SK-N-SH (cell line): ENCODE measurements at regions not wholly inside any gene's neighbourhood (a gene's known extent, or its start where the extent isn't known, plus 50 kb on each side); places are given as distances from the start of the nearest gene placed in this dataset.

ENCODE experiments used
- EP300 ChIP-seq, 2 experiments: IDR thresholded peaks; 2 replicates each; pipeline versions ENCODE4 v1.4.0 to v1.6.1; 2012; ENCODE audit warnings: borderline replicate concordance in 1 of 2, low read depth in 1 of 2, low read length in 1 of 2
- JUND ChIP-seq: IDR thresholded peaks from 2 replicates; pipeline ENCODE4 v1.4.0; 2012
- POLR2AphosphoS5 ChIP-seq: IDR thresholded peaks from 2 replicates; pipeline ENCODE4 v1.6.1; 2012; ENCODE audit warnings: low read depth, low read length
- RAD21 ChIP-seq: IDR thresholded peaks from 2 replicates; pipeline ENCODE4 v1.6.1; 2012; ENCODE audit warnings: mild to moderate bottlenecking, low read length
- RCOR1 ChIP-seq: fragments of 150-350 bp; IDR thresholded peaks from 2 replicates; pipeline ENCODE4 v1.6.1; 2017; ENCODE audit warnings: antibody characterized with exemption, low read length
- RFX5 ChIP-seq: IDR thresholded peaks from 2 replicates; pipeline ENCODE4 v1.6.1; 2012; ENCODE audit warnings: mild to moderate bottlenecking, improper control_type of control experiment, low read length
- TAF1 ChIP-seq: IDR thresholded peaks from 2 replicates; pipeline ENCODE4 v1.6.1; 2012; ENCODE audit warnings: low read depth, mild to moderate bottlenecking, low read length, moderate library complexity, borderline replicate concordance
- TF ChIP-seq, protein P1 (sequence below): fragments of 200-600 bp; sonication (generic); IDR thresholded peaks from 2 replicates; pipeline ENCODE4 v1.6.1; 2017; ENCODE audit warnings: antibody characterized with exemption, mild to moderate bottlenecking, moderate library complexity
- TF ChIP-seq, protein P2 (sequence below): IDR thresholded peaks from 2 replicates; pipeline ENCODE4; 2012
- TF ChIP-seq, protein P3 (sequence below): IDR thresholded peaks from 2 replicates; pipeline ENCODE4 v1.4.0; 2012; ENCODE audit warnings: low read depth

DNA sequence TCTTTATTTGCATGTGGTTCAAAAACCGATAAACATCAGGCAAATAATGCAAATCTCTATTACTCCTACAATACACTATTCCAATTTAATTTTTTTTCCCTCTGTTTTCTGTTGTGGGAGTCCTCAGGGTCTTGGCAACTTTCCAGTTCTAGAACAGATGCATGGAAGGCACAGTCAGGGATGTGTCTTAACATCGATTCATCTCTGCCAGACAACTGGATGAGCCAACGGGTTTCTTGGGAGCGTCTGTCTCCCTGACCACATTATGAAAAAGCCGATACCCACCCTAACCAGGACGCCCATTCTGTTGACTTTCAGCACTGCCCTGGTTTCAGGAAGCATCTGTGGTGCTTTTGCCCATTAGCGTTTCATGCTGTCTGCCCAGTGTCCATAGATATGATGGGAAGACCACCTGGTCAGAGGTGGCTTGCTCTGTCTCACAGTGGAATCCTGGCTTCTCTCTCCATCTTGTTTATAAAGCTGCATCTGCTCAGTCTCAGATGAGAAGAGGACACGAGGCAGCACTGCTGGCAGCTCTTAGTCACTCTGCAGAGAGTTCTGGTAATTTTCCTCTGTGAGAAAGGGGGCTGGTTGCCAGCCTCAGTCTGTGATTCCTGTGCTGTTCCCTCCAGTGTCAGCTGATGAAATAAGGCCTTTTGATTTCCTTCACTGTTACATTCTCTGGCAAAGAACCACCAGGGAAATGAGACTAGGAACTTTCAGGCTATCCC lies 57.9 kb upstream of the KCNE4 start:
- TF ChIP-seq, protein P1, sequence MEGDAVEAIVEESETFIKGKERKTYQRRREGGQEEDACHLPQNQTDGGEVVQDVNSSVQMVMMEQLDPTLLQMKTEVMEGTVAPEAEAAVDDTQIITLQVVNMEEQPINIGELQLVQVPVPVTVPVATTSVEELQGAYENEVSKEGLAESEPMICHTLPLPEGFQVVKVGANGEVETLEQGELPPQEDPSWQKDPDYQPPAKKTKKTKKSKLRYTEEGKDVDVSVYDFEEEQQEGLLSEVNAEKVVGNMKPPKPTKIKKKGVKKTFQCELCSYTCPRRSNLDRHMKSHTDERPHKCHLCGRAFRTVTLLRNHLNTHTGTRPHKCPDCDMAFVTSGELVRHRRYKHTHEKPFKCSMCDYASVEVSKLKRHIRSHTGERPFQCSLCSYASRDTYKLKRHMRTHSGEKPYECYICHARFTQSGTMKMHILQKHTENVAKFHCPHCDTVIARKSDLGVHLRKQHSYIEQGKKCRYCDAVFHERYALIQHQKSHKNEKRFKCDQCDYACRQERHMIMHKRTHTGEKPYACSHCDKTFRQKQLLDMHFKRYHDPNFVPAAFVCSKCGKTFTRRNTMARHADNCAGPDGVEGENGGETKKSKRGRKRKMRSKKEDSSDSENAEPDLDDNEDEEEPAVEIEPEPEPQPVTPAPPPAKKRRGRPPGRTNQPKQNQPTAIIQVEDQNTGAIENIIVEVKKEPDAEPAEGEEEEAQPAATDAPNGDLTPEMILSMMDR: no peak
- TF ChIP-seq RAD21 (peak; percentile 32; the same call in 1 of the 2 replicates), POLR2AphosphoS5 (peak; percentile 90), JUND (peak; percentile 63; the same call in 1 of the 2 replicates), EP300 (IDR thresholded peaks at IDR 0.05; ENCODE audit: borderline replicate concordance in 1 of 2, low read depth in 1 of 2, low read length in 1 of 2) (peak; percentile 57 to 81), RCOR1 (peak; percentile 50; the same call in 1 of the 2 replicates), TAF1 (no peak), RFX5 (no peak)
- TF ChIP-seq, protein P2, sequence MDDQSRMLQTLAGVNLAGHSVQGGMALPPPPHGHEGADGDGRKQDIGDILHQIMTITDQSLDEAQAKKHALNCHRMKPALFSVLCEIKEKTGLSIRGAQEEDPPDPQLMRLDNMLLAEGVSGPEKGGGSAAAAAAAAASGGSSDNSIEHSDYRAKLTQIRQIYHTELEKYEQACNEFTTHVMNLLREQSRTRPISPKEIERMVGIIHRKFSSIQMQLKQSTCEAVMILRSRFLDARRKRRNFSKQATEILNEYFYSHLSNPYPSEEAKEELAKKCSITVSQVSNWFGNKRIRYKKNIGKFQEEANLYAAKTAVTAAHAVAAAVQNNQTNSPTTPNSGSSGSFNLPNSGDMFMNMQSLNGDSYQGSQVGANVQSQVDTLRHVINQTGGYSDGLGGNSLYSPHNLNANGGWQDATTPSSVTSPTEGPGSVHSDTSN: peak; percentile 82
- TF ChIP-seq, protein P3, sequence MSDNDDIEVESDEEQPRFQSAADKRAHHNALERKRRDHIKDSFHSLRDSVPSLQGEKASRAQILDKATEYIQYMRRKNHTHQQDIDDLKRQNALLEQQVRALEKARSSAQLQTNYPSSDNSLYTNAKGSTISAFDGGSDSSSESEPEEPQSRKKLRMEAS: peak; percentile 92
